KBM-7 (cell line): ENCODE measurements at regions not wholly inside any gene's neighbourhood (a gene's known extent, or its start where the extent isn't known, plus 50 kb on each side); places are given as distances from the start of the nearest gene placed in this dataset.

Source experiments
- DNase-seq: peaks from one replicate; pipeline ENCODE4 v3.0.0-alpha.2; 2015
- in situ Hi-C: fragments of 300-500 bp; cut with MboI; formaldehyde crosslinking; loops from 2 replicates; pipeline ENCODE4 v1.14.3; 2020; ENCODE audit warnings: low sequenced_read_pairs, low pct_unique_long_range_greater_than_20kb, mixed read lengths

DNA sequence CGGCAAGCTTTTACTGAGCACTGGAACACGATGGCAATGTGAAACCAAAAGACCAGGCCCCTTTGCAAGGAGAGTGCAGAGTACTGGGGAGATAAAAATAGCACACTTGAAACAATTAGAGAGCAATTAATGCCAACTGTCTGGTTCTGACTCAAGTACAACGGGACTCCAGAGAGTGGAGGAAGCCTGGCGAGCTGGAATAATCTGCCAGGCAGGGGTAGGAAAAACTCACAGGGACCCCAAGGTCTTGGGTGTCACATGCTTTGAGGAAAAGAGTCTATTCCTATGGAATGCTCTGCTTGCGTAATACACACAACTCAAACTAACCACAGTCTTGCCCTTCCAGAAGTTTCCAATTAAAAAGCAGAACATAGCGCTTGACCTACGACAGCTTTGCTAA lies 113.0 kb upstream of the CLMP start:
- in situ Hi-C loops = no loop called here
- peak; percentile 7 for DNase-seq

DNA sequence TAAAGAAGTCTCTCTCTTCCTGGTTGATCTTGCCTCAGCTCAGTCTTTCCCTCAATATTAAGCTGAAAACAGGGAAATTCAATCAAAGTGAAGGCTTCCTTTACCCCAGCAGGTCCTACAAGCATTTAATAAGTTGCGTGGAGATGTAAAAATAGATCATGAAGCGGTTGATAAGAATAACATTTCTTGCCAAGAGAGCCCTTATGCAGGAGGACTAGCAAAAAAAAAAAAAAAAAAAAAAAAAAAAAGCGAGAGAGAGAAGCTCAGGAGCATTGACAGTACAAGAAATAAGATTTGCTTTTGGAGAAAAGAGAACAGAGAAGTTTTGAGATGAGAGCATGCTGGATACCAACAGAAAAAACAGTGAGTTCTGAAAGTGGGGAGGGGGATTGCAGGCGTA lies 112.2 kb upstream of the CLMP start:
- in situ Hi-C loops = no loop called here
- DNase-seq = no peak

DNA sequence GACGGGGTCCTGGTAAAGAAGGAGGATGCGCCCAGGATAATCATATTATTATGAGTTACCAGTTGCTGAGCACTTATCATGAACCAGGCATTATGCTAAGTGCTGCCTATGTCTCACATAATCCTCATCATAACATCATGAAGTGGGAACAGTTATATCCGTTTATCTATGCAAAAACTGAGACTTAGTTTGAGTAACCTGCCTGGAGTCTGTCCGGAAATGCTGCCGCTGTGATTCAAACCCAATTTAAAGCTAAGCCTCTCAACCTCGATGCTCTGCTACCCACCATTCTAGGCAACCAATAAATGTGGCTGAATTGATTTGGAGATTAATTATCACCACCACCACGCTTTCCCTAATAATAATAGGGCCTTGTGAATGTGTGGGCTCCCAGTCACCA lies 111.5 kb upstream of the CLMP start:
- DNase-seq = no peak
- in situ Hi-C loops = no loop called here

GRCh38 chr11:123305601-123306375 lies 110.7 kb upstream of the CLMP start:
- in situ Hi-C loops = no loop called here
- no peak for DNase-seq

DNA sequence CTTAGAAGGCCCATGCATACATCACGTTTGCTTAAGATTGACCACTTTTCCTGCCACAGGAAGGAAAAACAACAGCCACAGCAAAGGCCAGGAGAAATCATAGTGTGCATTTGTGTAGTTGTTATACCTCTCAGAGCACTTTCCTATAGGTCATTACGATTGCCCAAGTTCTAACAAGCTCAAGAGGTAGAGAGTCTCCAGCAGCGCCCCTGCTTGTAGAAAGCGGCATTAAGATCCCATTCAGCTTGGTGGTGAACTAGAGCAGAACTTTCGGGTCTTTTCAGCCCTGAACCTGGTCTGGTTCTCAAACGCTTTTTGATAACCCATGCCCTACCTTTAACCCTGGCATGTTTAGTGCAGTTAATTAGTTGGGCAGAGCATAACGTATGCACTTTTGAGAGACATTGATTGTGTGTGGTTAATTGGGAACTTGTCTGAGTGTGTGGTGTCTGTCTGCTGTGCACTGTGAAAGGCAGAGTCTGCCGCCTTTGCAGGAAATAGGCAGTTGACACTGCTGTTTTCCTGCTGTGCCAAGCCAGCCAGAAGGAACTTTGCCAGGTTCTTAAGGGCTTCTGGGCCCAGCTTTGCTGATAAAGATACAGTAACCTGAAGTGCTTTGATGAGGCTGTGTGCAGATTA lies 109.9 kb upstream of the CLMP start:
- DNase-seq = no peak
- in situ Hi-C loops = no loop called here

- in situ Hi-C loops = no loop called here
- no peak for DNase-seq
Observed at GRCh38 chr11:123303924-123304323, 108.9 kb upstream of the CLMP start.

DNA sequence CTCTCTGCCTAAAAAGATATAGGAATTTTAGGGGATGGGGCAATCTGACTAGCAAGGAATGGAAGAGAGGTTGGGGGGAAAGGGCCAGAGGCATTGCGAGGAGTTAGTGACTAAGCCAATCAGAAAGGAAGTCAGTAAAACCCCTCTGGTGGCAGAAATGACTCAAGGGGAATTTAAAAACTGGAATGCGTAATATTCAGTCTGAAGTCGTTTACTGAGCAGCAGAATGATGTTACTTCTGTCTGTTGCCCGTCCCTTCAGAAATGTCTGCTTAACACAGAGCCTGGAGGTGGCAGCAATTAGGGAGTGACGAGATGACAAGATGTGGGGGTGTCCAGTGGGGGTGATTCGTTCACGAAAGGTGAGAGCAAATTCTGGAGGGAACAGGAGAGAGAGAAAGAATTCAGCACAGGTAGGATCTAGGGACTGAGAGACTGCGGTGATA lies 107.7 kb upstream of the CLMP start:
- no peak for DNase-seq
- in situ Hi-C loops = no loop called here

DNA sequence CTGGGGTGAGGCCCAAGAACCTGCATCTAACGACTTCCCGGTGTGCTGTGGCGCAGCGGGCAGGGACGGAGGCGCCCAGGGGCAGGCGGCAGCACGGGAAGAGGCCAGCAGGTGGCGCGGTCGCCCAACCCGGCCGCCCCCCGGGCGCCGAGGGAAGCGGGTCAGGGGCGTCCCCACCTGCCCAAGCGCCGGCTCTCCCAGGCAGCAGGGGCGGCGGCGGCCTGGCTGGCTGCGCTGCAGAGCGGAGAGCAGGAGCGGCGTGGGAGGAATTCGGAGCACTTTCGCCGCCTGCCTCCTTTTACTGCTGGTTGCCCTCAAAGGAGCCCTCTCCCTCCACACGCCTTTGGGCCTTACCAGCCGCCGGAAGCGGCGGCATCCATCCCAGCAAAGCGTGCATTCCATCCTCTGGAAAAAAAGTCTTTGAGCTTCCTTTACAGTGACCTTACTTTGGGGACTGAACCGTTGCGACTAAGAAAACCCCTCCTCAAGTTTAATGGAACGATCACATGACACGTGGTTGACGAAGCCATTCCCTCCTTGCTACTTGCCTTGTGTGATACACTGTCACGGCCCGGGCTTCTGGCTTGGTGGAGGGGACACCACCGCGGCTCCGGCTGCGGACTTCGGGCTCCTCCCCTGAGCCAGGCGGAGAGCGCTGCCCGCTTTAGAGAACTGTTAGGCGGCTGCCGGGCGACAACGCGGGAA lies 106.8 kb upstream of the CLMP start:
- peak; percentile 57 for DNase-seq
- in situ Hi-C loops = no loop called here

DNA sequence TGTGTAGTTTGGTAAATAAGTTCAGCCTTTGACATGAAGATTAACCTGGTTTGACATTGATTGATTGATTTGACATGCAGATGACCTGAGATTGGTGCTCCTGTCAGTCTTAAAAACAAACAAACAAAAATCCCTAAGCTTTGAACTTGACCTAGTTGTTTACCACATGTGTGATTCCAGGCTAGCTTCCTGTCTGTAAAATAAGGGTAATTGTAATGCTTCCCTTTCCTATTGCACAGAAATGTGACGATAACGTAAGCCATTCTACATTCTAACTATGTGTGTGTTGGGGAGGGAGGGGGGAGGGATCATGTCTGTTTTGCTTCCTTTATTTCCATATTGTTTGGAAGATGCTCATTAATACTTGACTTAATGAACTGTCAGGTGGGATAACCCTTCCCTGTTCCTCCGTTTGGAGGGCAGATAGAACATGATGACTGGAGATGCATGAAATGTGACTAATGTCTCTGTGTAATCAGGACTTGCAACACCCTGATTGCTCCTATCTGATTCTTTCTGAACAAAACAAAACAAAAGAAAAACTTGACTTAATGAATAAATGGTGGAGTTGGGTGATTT lies 106.1 kb upstream of the CLMP start:
- DNase-seq = peak; percentile 12
- in situ Hi-C loops = no loop called here

- in situ Hi-C loops = no loop called here
- DNase-seq = no peak
Observed at GRCh38 chr11:123299721-123300120, 104.7 kb upstream of the CLMP start.

- DNase-seq = no peak
- in situ Hi-C loops = no loop called here
Observed at GRCh38 chr11:123298488-123299447, 103.7 kb upstream of the CLMP start.

GRCh38 chr11:123292647-123293046 lies 97.6 kb upstream of the CLMP start:
- in situ Hi-C loops = no loop called here

DNA sequence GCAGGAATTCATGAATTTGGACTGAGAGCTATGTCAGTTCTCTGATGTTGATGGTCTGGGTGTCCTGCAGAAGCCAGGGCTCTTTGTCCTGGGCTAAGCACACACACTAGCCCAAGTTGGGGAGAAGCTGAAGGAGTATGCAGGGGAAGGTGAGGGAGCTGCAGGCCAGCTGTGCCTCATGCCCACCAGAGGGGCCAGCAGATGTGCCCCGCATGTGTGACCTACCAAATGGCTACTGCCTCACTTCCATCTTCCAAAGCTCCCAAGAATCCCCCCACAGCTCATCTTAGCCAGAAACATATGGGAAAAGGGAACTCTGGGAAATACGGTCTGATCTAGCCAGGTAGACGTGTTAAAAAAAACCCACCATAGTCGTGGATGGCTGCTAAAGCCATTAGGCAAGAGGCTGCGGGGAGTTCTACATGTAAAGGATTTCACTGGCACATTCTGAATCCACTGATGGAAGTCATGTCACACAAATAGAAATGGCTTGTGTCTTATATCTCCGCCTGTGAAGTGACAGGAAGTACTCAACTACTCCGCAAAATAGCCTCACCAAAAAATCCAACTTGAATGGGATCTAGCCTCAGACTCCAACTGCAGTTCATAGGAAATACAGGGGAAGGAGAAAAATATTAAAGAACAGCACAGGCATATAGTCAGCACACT lies 96.3 kb upstream of the CLMP start:
- no peak for DNase-seq
- in situ Hi-C loops = no loop called here

More at GRCh38 chr11:123292647-123293046, 97.6 kb upstream of the CLMP start:
- no peak for DNase-seq

DNA sequence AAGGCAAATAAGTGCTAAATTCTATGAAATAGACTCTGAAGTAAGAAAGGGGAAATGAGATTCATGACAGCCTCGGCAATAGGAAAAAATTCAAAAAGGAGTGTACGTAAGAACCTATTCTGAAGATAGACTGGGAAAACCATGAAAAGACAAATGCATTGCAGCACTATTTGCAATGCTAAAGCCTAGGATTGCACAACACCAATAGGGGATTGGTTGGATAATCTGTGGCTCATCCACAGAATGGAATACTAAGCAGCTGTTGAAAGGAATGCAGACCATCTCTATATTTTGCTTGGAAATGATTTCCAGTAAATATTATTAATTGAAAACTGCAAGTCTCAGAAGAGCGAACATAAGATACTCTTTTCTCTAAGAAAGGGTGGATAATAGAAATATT lies 91.7 kb upstream of the CLMP start:
- in situ Hi-C loops = no loop called here
- no peak for DNase-seq

GRCh38 chr11:123286255-123286654 lies 91.2 kb upstream of the CLMP start:
- no peak for DNase-seq
- in situ Hi-C loops = no loop called here

DNA sequence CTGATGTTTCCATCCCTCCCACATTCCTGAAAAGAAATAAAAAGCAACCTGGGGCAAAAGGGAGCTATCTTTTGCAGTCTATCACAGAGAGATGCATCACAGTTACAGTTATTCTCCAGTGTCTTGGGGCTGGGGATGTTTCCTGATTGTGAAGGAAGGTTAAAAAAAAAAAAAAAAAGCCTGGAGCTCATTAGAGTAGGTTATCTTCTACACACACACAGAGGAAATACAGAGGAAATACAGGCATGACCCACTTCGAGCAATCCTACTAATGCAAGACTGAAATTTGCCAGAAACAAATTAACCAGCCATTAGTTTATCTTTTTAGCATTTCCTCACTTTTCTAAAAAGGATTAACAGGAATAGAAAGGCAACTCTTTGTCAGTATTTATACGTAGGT lies 89.4 kb upstream of the CLMP start:
- in situ Hi-C loops = no loop called here
- DNase-seq = no peak

DNA sequence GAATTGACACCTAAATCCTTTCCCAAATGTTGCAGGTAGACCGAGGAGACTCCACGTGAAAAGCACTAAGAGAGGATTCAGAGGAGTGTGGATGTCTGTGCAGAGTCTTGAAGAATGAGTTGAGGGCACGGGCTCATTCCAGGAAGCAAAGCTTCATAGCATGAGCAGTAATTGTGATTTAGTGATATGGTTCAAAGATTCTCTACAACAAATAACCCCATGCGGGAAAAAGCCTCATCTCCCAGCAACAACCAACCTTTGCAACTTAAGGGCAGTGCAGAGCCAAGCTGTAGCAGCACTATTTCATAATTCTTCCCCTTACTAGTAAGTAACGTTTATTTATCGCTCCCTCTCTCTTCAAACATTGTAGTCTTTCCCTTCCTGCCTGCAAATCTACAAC lies 87.5 kb upstream of the CLMP start:
- in situ Hi-C loops = no loop called here

GRCh38 chr11:123273616-123274015 lies 78.6 kb upstream of the CLMP start:
- in situ Hi-C loops = no loop called here
- no peak for DNase-seq

More for the DNA sequence above, 87.5 kb upstream of the CLMP start:
- no peak for DNase-seq
